GM18951 (cell line): ENCODE measurements at regions not wholly inside any gene's neighbourhood (a gene's known extent, or its start where the extent isn't known, plus 50 kb on each side); places are given as distances from the start of the nearest gene placed in this dataset.

Source experiments
- POLR2A ChIP-seq: IDR thresholded peaks from 4 replicates; pipeline ENCODE4 v1.6.1; 2011; ENCODE audit warnings: mild to moderate bottlenecking; ENCODE audit not compliant: insufficient read length, insufficient read depth; ENCODE audit errors: extremely low read depth
- in situ Hi-C: fragments of 300-500 bp; cut with MboI; formaldehyde crosslinking; loops from one replicate; pipeline ENCODE4 v1.12.0; 2022; ENCODE audit warnings: low sequenced_read_pairs, mixed read lengths, inconsistent platforms; ENCODE audit not compliant: unreplicated experiment

- in situ Hi-C loops, result no loop called here
- TF ChIP-seq POLR2A, result no peak
Observed at GRCh38 chr19:31075146-31075655, 274.0 kb downstream of the TSHZ3 start.

DNA sequence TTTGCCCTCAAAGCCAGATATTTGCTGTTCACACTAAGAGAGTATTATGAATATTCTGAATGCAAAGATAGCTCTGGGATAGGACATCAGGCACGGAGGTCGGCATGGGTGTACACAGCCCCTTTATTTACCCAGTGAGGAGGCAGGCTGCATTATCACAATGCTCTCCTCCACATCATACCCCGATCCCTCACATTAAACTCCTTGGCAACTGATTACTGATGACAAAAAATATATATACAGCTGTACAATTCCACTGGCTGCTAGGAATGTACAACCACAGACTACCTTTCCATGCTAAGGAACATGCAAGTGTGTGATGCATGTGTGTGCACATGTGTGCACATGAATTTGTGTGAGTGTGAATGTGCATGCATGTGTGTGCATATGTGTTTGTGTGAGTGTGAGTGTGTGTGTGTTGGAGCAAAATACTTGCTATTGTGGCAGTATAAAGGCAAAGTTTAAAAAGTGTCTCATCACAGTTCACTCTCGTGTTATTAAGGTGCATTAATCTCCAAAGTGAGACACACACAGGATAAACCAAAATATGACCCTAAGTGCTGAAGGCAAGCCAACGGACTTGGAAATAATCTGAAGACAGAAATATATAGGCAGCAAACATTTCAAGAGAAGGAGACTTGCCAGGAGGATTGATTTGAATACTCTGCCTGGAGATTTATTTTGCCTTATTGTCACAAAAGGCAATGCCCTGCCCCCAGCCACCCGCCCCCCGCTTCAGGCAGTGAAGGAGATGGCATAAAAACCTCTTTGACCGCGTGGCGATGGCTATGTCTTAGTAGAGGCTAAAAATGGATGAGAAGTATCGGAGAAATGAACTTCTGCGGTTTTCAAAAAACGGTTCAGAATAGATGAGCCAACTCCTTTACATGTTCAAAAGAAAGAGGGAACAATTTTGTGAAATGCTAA, 274.8 kb downstream of the TSHZ3 start:
- in situ Hi-C loops, result no loop called here
- TF ChIP-seq POLR2A, result no peak

DNA sequence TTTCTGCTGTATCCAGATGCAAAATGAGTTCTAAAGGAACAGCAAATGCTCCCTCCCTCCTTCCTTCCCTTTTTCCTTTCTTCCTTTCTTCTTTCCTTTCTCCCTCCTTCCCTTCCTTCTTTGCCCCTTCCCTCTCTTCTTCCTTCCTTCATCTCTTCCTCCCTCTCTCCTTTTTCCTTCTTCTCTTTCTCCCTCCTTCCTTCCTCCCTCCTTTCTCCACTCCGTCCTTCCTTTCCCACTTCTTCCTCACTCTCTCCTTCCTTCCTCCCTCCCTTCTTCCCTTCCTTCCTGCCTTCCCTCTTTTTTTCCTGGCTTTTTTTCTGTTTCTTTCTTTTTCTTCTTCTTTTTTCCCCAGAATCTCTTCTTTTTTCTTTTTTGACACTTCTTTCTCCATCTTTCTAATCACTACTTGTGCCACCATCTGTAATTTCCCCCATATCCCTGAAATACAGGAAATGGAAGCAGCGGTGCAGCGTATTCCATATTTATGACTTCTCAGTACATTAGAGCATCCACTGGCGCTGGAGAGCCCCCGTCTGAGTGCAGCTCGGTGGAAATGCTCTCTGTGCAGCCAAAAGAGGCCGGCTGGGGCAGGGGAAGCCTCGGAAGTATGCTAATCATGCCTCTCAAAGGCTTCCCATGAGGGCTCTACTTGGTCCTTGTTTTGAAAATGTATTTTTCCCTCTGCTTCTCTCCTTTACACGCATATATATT, 275.6 kb downstream of the TSHZ3 start:
- TF ChIP-seq POLR2A, result no peak
- in situ Hi-C loops, result no loop called here

- no peak for TF ChIP-seq POLR2A
- in situ Hi-C loops, result no loop called here
Observed at GRCh38 chr19:31072451-31072850, 276.8 kb downstream of the TSHZ3 start.

DNA sequence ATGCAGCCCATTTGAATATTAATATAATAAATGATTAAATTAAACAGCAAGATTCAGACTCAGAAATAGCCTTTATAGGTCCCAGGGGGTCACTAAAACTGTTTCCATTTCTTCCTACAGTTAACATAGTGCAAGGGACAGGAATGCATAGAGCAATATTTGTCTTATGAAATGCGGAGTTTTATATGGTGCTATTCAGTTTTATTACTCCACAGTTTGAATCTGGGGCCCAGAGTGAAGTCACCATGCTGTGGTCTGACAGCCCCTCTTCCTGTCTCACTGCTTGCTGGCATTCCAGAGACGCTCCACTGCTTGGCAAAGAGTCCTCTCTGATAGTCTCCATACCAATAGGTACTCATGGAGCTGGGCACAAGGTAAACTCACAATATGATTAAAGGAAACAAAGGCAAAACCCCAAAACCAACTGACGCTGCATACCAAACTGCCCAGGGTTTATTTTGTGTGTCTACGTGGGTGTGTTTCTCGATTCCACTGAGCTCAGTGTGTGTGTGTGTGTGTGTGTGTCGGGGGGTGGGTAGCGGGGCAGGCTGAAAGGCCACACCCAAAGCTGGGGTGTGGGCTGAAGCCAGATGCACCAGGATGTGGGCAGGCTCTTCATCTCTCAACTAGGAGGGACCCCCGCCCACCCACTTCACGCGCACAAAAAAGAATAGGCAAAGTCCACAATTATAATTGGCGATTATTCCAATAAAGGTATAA, 277.9 kb downstream of the TSHZ3 start:
- in situ Hi-C loops, result no loop called here
- no peak for TF ChIP-seq POLR2A

- in situ Hi-C loops, result no loop called here
- no peak for TF ChIP-seq POLR2A
Observed at GRCh38 chr19:31070146-31071065, 278.8 kb downstream of the TSHZ3 start.

DNA sequence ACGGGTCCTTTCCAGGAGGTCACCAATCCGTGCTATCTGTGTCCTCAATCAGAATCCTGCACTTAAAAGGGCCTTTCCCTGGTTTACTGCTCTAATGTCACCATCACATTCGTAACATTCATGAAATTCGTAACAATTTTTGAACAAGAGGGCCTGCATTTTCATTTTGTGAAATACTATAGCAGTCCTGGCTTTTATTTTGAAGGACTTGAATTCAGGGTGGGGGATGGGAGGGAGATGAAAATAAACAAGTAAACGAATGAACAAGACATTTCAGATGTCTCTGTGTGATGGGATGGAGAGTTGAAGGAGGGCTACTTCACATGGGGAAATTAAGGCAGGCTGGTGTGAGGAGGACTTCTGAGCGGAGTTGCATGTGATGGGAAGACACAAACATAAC, 281.0 kb downstream of the TSHZ3 start:
- in situ Hi-C loops, result no loop called here
- TF ChIP-seq POLR2A, result no peak

DNA sequence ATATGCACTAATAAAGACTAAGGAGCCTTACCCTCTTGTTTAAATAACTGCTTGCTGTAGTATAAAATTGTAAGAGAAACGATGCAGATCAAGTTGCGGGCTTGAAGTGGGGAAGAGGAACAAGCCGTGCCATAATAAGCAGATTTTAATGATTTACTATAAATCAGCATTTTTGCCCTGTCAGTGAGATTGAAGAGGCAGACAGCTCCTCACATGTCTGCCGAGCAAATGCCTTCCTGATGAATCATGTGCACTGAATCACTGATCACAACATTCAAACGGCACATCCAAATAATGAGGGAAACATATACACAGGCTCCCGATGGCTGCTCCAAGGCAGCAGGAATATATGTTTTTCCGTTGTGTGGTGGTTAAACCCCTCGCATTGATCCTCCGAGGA, 282.9 kb downstream of the TSHZ3 start:
- TF ChIP-seq POLR2A, result no peak
- in situ Hi-C loops, result no loop called here

DNA sequence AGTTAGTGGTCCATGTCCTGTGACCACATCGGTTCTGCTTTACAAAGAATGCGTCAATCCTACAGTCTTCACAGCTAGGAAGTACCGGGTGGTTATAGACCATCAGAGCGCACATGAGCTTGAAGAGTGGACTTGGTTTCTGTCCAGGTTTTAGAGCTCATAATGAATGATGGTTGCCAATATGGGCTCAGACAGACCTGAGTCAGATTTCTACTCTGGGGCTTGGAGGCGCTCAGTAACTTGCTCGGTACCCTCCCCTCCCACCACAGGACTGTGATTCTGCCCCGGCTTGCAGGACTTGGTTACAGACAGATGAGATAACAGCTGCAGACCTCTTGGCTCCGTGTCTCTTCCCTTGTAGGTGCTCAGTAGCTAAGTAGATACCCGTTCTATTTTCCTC, 284.7 kb downstream of the TSHZ3 start:
- TF ChIP-seq POLR2A, result no peak
- in situ Hi-C loops, result no loop called here

DNA sequence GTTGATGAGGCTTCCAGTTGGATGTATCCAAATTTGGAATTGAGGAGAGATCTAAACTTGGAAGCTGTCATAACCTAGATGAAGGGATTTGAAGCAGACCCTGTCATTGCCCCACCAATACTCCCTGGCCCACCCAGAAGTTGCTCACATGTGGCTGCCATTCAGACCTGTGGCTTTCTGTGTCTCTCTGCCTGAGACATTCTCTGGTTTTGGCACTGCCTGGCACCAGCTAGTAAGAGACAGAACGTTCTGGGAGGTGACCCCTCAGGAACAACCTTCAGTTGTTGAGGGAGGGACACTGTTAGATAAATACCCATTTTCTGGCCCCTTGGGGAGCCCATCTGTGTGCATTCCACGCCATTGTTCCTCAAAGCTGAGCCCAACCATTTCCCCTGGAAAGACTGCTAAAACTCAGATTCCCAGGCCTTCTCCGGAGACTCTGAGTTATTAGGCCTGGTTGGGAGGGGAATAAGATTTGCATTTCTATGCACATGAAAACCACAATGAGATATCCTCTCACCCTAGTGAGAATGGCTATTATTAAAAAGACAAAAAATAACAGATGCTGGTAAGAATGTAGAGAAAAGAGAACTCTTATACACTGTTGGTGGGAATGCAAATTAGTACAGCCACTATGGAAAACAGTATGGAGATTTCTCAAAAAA, 290.4 kb downstream of the TSHZ3 start:
- in situ Hi-C loops, result no loop called here
- no peak for TF ChIP-seq POLR2A

DNA sequence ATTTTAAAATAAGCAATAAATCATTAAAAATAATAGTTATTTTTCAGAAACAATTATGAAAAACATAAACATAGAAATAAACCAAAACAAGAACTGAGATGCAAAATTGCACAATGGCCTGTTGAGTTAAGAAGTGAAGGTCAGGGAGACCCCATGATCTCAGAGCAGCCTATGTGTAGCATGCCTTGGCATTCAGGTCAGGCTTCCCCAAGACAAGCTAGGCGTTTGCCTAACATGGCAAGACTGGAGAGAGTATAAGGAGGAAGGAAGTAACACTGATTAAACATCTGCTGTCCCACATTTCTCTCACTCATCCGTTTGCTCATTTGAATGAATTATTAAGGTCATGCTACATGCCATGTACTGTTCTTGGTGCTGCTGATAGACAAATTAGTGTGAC, 291.8 kb downstream of the TSHZ3 start:
- no peak for TF ChIP-seq POLR2A
- in situ Hi-C loops, result no loop called here

DNA sequence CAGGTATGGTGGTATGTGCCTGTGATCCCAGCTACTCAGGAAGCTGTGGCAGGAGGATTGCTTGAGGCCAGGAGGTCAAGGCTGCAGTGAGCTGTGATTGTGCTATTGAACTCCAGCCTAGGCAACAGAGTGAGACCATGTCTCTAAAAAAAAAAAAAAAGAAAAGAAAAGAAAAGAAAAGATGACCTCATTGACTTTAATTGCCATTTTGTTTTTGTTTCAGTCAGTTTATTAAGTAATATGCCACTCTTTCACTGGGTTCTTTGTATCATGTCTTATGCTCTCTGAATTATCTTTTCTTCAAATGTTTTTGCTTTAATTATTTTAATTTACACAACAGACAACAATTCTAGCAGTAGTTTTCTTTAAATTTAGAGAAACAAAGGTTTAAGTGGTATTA, 293.8 kb downstream of the TSHZ3 start:
- in situ Hi-C loops, result no loop called here
- TF ChIP-seq POLR2A, result no peak
